Thymus (tissue), 11 donors: ENCODE measurements at regions not wholly inside any gene's neighbourhood (a gene's known extent, or its start where the extent isn't known, plus 50 kb on each side); places are given as distances from the start of the nearest gene placed in this dataset.

Experiments
- DNase-seq, 9 donors: peaks; one replicate each; pipeline ENCODE4 v3.0.0-alpha.2; 2013; ENCODE audit warnings: low spot score in 9 of 9, low read depth in 6 of 9, missing footprints in 1 of 9
- H3K27ac ChIP-seq, 2 donors: one replicate each; pipeline ENCODE4 v1.5.1; 2013; ENCODE audit warnings: control low read depth in 1 of 2, low read depth in 1 of 2, low read length in 1 of 2, mild to moderate bottlenecking in 1 of 2, moderate library complexity in 1 of 2
- H3K27me3 ChIP-seq, 2 donors: one replicate each; pipeline ENCODE4 v1.5.1; 2013; ENCODE audit warnings: low read length in 1 of 2; ENCODE audit not compliant: control insufficient read depth in 2 of 2, insufficient read depth in 1 of 2
- H3K36me3 ChIP-seq, 2 donors: one replicate each; pipeline ENCODE4 v1.5.1; 2013; ENCODE audit warnings: low read length in 1 of 2, mild to moderate bottlenecking in 1 of 2, moderate library complexity in 1 of 2; ENCODE audit not compliant: control insufficient read depth in 2 of 2, insufficient read depth in 2 of 2
- H3K4me1 ChIP-seq, 2 donors: one replicate each; pipeline ENCODE4 v1.5.1; 2013; ENCODE audit warnings: low read length in 2 of 2; ENCODE audit not compliant: control insufficient read depth in 2 of 2, insufficient read depth in 2 of 2
- H3K4me3 ChIP-seq, 2 donors: one replicate each; pipeline ENCODE4 v1.5.1; 2013; ENCODE audit warnings: low read length in 2 of 2, control low read depth in 1 of 2, mild to moderate bottlenecking in 1 of 2
- H3K9me3 ChIP-seq, 2 donors: one replicate each; pipeline ENCODE4 v1.5.1; 2013; ENCODE audit warnings: low read length in 1 of 2, mild to moderate bottlenecking in 1 of 2; ENCODE audit not compliant: control insufficient read depth in 2 of 2, insufficient read depth in 1 of 2
- WGBS: extraction: QIAGEN DNeasy Blood & Tissue Kit; methylation state at CpG from one replicate; pipeline ENCODE4 v1.1.7; 2013; 5-methylcytosine and 5-hydroxymethylcytosine counted together
- donor health status: healthy.

DNA sequence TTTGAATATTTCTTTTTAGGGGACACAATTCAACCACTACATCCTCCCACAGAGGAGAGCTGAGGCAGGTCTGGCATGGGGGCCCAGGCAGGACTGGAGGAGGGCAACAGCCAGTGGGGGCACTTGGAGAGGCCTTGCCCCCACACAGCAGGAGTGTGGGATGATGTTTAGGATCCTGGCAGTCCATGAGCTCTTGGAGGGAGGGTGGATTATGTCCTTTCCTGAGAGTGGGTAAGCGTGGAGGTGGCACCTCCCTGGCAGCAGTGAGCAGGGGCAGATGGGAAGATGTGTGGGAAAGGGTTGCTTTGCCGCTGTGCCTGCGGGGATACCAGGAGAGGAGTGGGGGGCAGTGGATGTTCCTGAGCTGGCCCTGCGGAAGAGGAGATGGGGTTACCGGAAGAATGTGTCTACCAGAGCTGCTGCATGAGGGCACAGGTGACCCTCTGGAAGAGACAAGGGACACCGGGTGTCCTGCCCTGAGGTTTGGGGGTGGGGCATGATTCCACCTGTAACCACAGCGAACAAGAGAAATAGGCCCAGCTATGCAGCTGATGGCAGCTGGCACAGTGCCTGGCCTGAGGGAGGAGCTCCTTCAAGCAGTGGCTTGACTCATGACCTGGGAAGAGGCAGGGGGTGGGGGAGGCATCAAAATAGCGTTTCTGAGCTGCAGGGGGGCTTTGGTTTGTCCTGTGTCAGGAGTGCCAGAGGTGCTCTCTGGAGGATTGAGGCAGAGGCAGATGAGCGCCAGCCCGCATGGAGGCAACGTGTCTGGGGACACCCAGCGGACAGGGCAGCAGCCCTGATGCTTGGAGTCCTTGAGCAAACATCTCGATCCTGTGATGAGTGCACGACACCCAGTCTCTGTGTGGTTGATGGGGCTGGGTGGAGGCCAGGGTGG, 123.9 kb upstream of the TMPRSS2 start:
- Histone ChIP-seq H3K36me3 (no peaks in the 10 kb centered on the region), H3K4me3 (no peak overlapping the region), H3K27ac (no peak overlapping the region), H3K9me3 (no peaks in the 10 kb centered on the region), H3K27me3 (peaks cover 0 to 14% of the 10 kb centered on the region in 2 donors), H3K4me1 (peaks cover 5 to 6% of the 10 kb centered on the region in 2 donors)
- 75% methylated on average over 14 of the region's 14 CpGs for WGBS
- DNase-seq = no peak

- peaks cover 5 to 6% of the 10 kb centered on the region in 2 donors for H3K4me1 ChIP-seq
- H3K9me3 ChIP-seq = no peaks in the 10 kb centered on the region
- 94% methylated on average over 17 of the region's 17 CpGs for WGBS
- peaks cover 0 to 16% of the 10 kb centered on the region in 2 donors for H3K27me3 ChIP-seq
- H3K27ac ChIP-seq = no peak overlapping the region
- no peak for DNase-seq
- H3K36me3 ChIP-seq = no peaks in the 10 kb centered on the region
- no peak overlapping the region for H3K4me3 ChIP-seq
Measured at GRCh38 chr21:41630917-41631316, 123.0 kb upstream of the TMPRSS2 start.

DNA sequence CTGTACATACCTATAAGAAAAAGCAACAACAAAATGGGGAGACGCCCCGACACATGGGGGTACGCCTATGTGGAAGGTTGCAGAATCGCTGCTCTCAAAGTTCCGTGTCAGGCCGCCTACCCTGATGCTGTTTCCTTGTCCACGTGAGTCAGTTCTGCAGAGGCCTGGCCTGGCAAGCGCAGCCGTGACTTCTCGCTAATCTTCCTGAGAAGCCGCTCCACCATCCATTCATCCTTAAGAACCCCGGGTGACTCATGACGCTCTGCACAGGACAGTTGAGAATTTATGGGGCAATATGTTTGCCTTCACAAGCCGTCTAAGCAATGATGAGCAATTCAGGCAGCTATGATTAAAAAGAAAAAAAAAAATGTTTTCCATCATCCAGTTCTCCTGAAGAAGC, 122.3 kb upstream of the TMPRSS2 start:
- Histone ChIP-seq H3K4me1 (peaks cover 5 to 6% of the 10 kb centered on the region in 2 donors), H3K9me3 (no peaks in the 10 kb centered on the region), H3K36me3 (no peaks in the 10 kb centered on the region), H3K27ac (no peak overlapping the region), H3K4me3 (no peak overlapping the region), H3K27me3 (peaks cover 0 to 22% of the 10 kb centered on the region in 2 donors)
- DNase-seq = no peak
- WGBS = 92% methylated on average over 14 of the region's 14 CpGs

DNA sequence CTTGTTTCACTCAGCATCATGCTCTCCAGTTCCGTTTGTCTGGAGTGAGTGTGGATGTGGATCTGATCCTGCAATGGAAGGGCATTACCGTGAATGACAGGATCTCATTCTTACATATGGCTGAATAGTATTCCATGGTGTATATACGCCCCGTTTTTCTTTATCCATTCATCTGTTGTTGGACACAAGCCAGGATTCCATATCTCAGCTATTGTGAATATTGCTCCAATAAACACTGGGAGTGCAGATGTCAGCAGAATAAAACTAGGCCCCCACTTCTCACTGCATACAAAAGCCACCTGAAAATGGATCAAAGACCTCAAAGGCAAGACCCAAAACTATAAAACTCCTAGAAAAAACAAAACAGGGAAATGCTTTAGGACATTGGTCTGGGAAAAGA, 120.3 kb upstream of the TMPRSS2 start:
- H3K36me3 ChIP-seq = no peaks in the 10 kb centered on the region
- H3K27ac ChIP-seq = no peak overlapping the region
- H3K4me1 ChIP-seq = peaks cover 5 to 6% of the 10 kb centered on the region in 2 donors
- WGBS = 80% methylated on average over 4 of the region's 4 CpGs
- H3K9me3 ChIP-seq = no peaks in the 10 kb centered on the region
- peaks cover 0 to 17% of the 10 kb centered on the region in 2 donors for H3K27me3 ChIP-seq
- DNase-seq = no peak
- no peak overlapping the region for H3K4me3 ChIP-seq

DNA sequence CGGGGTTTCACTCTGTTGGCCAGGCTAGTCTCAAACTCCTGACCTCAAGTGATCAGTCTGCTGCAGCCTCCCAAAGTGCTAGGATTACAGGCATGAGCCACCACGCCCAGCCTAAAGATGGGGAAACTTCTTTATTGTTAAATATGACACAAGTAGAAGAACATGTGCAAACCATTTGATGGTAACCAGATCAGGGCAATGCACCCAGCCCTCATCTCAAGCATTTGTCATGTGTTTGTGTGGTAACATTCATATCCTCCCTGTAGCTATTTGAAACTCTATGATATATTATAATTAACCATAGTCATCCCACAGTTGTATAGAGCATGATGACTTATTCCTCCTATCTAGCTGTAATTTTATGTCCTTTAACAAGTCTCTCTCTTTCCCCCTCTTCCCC, 119.5 kb upstream of the TMPRSS2 start:
- no peak overlapping the region for H3K4me3 ChIP-seq
- no peak for DNase-seq
- no peak overlapping the region for H3K27ac ChIP-seq
- no peaks in the 10 kb centered on the region for H3K9me3 ChIP-seq
- H3K27me3 ChIP-seq = peaks cover 0 to 21% of the 10 kb centered on the region in 2 donors
- H3K4me1 ChIP-seq = peaks cover 4 to 5% of the 10 kb centered on the region in 2 donors
- H3K36me3 ChIP-seq = no peaks in the 10 kb centered on the region
- WGBS = over 99% methylated on average over 2 of the region's 2 CpGs

DNA sequence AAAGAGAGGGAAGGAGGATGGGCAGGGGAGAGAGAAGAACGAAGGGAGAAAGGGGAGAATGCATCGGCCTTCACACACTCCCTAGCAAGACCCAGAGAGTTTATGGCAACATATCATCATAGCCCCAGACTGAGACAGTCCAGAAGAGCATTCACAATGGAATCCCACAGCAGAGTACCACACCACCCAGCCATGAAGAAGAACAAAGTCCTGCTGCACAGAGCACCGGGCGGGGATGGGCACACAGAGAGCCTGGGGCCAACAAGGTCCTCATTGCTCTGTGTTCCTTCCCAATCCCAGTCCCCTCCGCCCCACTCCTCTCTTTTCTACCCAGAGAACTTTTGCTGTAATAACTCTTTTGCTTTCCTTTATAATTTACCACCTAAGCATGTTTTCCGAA, 118.1 kb upstream of the TMPRSS2 start:
- Histone ChIP-seq H3K4me3 (no peak overlapping the region), H3K9me3 (no peaks in the 10 kb centered on the region), H3K4me1 (no peaks in the 10 kb centered on the region), H3K36me3 (no peaks in the 10 kb centered on the region), H3K27me3 (peaks cover 0 to 22% of the 10 kb centered on the region in 2 donors), H3K27ac (no peak overlapping the region)
- WGBS = 82% methylated on average over 6 of the region's 6 CpGs
- no peak for DNase-seq

DNA sequence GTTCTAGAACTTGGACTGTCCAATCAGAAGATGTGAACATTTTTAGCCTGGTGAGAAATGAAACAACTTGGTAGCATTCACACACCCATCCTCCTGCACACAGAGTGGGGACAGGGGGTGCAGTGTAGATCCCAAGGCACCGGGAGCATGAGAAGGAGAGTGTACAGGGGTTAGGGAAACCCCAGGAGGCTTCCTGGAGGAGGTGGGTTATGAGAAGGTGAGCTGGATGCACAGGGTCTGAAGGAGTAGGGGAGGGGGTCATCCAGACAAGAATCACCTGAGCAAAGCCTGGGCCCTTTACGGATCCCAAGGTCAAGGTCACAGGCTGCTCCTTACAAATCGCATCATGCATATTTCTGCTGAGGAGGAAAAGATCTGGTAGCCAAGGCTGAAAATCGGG, 117.5 kb upstream of the TMPRSS2 start:
- 95% methylated on average over 4 of the region's 4 CpGs for WGBS
- Histone ChIP-seq H3K36me3 (no peaks in the 10 kb centered on the region), H3K4me1 (no peaks in the 10 kb centered on the region), H3K27me3 (peaks cover 0 to 23% of the 10 kb centered on the region in 2 donors), H3K4me3 (no peak overlapping the region), H3K27ac (no peak overlapping the region), H3K9me3 (no peaks in the 10 kb centered on the region)
- no peak for DNase-seq

DNA sequence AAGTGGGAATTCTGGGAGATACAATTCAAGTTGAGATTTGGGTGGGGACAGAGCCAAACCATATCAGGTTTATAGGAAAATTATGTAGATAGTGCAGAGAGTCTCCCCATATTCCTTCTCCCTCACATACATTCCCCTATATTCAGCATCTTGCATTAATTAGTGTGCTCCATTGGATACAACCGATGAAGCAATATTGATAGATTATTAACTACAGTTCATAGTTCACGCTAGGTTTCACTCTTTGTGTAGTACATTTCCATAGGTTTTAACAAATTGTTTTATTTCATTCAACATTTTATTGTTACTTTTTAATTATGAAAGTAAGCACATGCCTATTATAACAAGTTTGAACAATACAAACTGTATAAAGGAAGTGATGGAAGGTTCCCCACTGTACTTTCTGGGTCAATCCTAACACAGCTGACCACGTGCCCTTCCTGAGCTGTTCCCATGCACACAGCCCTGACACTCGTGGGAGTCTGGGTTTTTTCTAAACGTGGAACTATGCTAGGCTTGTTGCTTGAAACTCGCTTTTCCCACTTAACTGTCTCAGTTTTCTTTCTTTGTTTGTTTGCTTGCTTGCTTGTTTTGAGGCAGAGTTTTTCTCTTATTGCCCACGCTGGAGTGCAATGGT, 116.8 kb upstream of the TMPRSS2 start:
- Histone ChIP-seq H3K4me3 (no peak overlapping the region), H3K4me1 (no peaks in the 10 kb centered on the region), H3K27ac (no peak overlapping the region), H3K27me3 (peaks cover 0 to 27% of the 10 kb centered on the region in 2 donors), H3K36me3 (no peaks in the 10 kb centered on the region), H3K9me3 (no peaks in the 10 kb centered on the region)
- WGBS = 80% methylated on average over 7 of the region's 7 CpGs
- no peak for DNase-seq

DNA sequence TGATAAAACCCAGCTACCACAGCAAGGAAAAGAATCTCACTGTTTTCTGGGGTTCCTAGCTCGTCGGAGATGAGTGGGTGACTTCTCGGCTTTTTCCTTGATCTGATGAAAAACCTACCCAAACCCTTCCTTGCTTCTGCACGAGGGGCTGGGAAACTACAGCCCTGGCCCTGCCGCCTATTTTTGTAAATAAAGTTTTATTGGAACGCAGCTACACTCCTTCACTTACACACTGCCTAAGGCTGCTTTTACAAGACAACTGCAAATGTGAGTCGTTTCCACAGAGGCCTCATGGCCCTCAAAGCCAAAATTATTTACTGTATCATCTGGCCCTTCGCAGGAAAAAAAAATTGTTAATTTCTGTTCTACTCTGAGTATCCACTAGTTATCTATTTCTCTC, 116.0 kb upstream of the TMPRSS2 start:
- H3K36me3 ChIP-seq = no peaks in the 10 kb centered on the region
- no peaks in the 10 kb centered on the region for H3K9me3 ChIP-seq
- WGBS = 96% methylated on average over 8 of the region's 8 CpGs
- no peak overlapping the region for H3K4me3 ChIP-seq
- DNase-seq = no peak
- no peaks in the 10 kb centered on the region for H3K4me1 ChIP-seq
- H3K27me3 ChIP-seq = peaks cover 0 to 27% of the 10 kb centered on the region in 2 donors
- H3K27ac ChIP-seq = no peak overlapping the region
